ENCODE measurements at regions not wholly inside any gene's neighbourhood (a gene's known extent, or its start where the extent isn't known, plus 50 kb on each side); places are given as distances from the start of the nearest gene placed in this dataset.

GRCh38 chr3:154900816-154901215 lies 179.3 kb upstream of the MME start:
- Mint-ChIP-seq H3K27me3 (ENCODE audit: unreplicated experiment) (peaks cover 4% of the 10 kb centered on the region), H3K36me3 (ENCODE audit: low read depth, unreplicated experiment) (no peaks in the 10 kb centered on the region)

GRCh38 chr3:154898916-154899315 lies 181.2 kb upstream of the MME start:
- Mint-ChIP-seq H3K4me1 (ENCODE audit: unreplicated experiment) (no peaks in the 10 kb centered on the region), H3K36me3 (ENCODE audit: low read depth, unreplicated experiment) (no peaks in the 10 kb centered on the region), H3K27ac (ENCODE audit: unreplicated experiment) (no peak overlapping the region), H3K27me3 (ENCODE audit: unreplicated experiment) (peaks cover 5% of the 10 kb centered on the region), H3K9me3 (ENCODE audit: unreplicated experiment) (no peaks in the 10 kb centered on the region), H3K4me3 (ENCODE audit: unreplicated experiment) (no peak overlapping the region)
- TF ChIP-seq CTCF (IDR thresholded peaks at IDR 0.05; ENCODE audit: unreplicated experiment) = no peak
- DNase-seq (ENCODE audit: low spot score) = no peak

More at GRCh38 chr3:154900816-154901215, 179.3 kb upstream of the MME start:
- no peak overlapping the region for H3K27ac Mint-ChIP-seq (ENCODE audit: unreplicated experiment)
- no peak for DNase-seq (ENCODE audit: low spot score)
- H3K4me3 Mint-ChIP-seq (ENCODE audit: unreplicated experiment) = no peak overlapping the region
- no peaks in the 10 kb centered on the region for H3K4me1 Mint-ChIP-seq (ENCODE audit: unreplicated experiment)
- TF ChIP-seq CTCF (IDR thresholded peaks at IDR 0.05; ENCODE audit: unreplicated experiment) = no peak
- H3K9me3 Mint-ChIP-seq (ENCODE audit: unreplicated experiment) = no peaks in the 10 kb centered on the region

GRCh38 chr3:154898443-154898842 lies 181.7 kb upstream of the MME start:
- H3K27me3 Mint-ChIP-seq (ENCODE audit: unreplicated experiment) = peaks cover 5% of the 10 kb centered on the region
- no peaks in the 10 kb centered on the region for H3K4me1 Mint-ChIP-seq (ENCODE audit: unreplicated experiment)
- H3K9me3 Mint-ChIP-seq (ENCODE audit: unreplicated experiment) = no peaks in the 10 kb centered on the region
- H3K27ac Mint-ChIP-seq (ENCODE audit: unreplicated experiment) = no peak overlapping the region
- H3K36me3 Mint-ChIP-seq (ENCODE audit: low read depth, unreplicated experiment) = no peaks in the 10 kb centered on the region
- no peak for DNase-seq (ENCODE audit: low spot score)
- no peak overlapping the region for H3K4me3 Mint-ChIP-seq (ENCODE audit: unreplicated experiment)
- TF ChIP-seq CTCF (IDR thresholded peaks at IDR 0.05; ENCODE audit: unreplicated experiment) = no peak

- no peaks in the 10 kb centered on the region for H3K36me3 Mint-ChIP-seq (ENCODE audit: low read depth, unreplicated experiment)
- DNase-seq (ENCODE audit: low spot score) = no peak
- H3K27me3 Mint-ChIP-seq (ENCODE audit: unreplicated experiment) = peaks cover 3% of the 10 kb centered on the region
- peaks cover 4% of the 10 kb centered on the region for H3K9me3 Mint-ChIP-seq (ENCODE audit: unreplicated experiment)
- no peak for TF ChIP-seq CTCF (IDR thresholded peaks at IDR 0.05; ENCODE audit: unreplicated experiment)
- H3K4me1 Mint-ChIP-seq (ENCODE audit: unreplicated experiment) = peaks cover 7% of the 10 kb centered on the region
- no peak overlapping the region for H3K27ac Mint-ChIP-seq (ENCODE audit: unreplicated experiment)
- H3K4me3 Mint-ChIP-seq (ENCODE audit: unreplicated experiment) = no peak overlapping the region
Measured at GRCh38 chr3:154893813-154894212, 186.3 kb upstream of the MME start.

- no peak for DNase-seq (ENCODE audit: low spot score)
- no peak overlapping the region for H3K27ac Mint-ChIP-seq (ENCODE audit: unreplicated experiment)
- H3K4me1 Mint-ChIP-seq (ENCODE audit: unreplicated experiment) = peaks cover 7% of the 10 kb centered on the region
- H3K36me3 Mint-ChIP-seq (ENCODE audit: low read depth, unreplicated experiment) = no peaks in the 10 kb centered on the region
- TF ChIP-seq CTCF (IDR thresholded peaks at IDR 0.05; ENCODE audit: unreplicated experiment) = no peak
- H3K9me3 Mint-ChIP-seq (ENCODE audit: unreplicated experiment) = peaks cover 4% of the 10 kb centered on the region
- no peak overlapping the region for H3K4me3 Mint-ChIP-seq (ENCODE audit: unreplicated experiment)
- no peaks in the 10 kb centered on the region for H3K27me3 Mint-ChIP-seq (ENCODE audit: unreplicated experiment)
Measured at GRCh38 chr3:154889227-154889634, 190.9 kb upstream of the MME start.

All from endothelial cell (in vitro differentiated cells).